Esophagus muscularis mucosa (tissue), 4 donors: ENCODE measurements at regions not wholly inside any gene's neighbourhood (a gene's known extent, or its start where the extent isn't known, plus 50 kb on each side); places are given as distances from the start of the nearest gene placed in this dataset.

Experiments
- CTCF ChIP-seq, 3 experiments: fragments of 200-600 bp in 2 of 3; fragments of 450-650 bp in 1 of 3; sonication (generic) in 2 of 3; IDR thresholded peaks; one replicate each; pipeline ENCODE4 v1.5.1; 2017 to 2019; ENCODE audit warnings: antibody characterized with exemption in 3 of 3, mild to moderate bottlenecking in 2 of 3, moderate library complexity in 1 of 3
- EP300 ChIP-seq: sonication (generic); formaldehyde crosslinking; IDR thresholded peaks from one replicate; pipeline ENCODE4 v1.6.1; 2017; ENCODE audit warnings: antibody characterized with exemption
- POLR2A ChIP-seq: fragments of 450-650 bp; IDR thresholded peaks from one replicate; pipeline ENCODE4 v1.6.1; 2017; ENCODE audit warnings: antibody characterized with exemption, moderate library complexity, mild to moderate bottlenecking, low read depth
- POLR2AphosphoS5 ChIP-seq, 2 donors: sonication (generic); formaldehyde crosslinking; IDR thresholded peaks; one replicate each; pipeline ENCODE4 v1.6.1; 2017; ENCODE audit warnings: antibody characterized with exemption in 2 of 2

GRCh38 chr6:140160909-140161308 lies 786.5 kb upstream of the CITED2 start:
- TF ChIP-seq EP300 (no peak), POLR2A (no peak), POLR2AphosphoS5 (IDR thresholded peaks at IDR 0.05) (no peak), CTCF (IDR thresholded peaks at IDR 0.05) (no peak)
